ENCODE measurements at regions not wholly inside any gene's neighbourhood (a gene's known extent, or its start where the extent isn't known, plus 50 kb on each side); places are given as distances from the start of the nearest gene placed in this dataset.

GRCh38 chr3:30206051-30206450 lies 400.4 kb upstream of the TGFBR2 start:
- DNase-seq (ENCODE audit: low read depth in 3 of 3) = no peak

- DNase-seq (ENCODE audit: low read depth in 3 of 3) = no peak
Measured at GRCh38 chr3:30221619-30222018, 384.8 kb upstream of the TGFBR2 start.

- DNase-seq (ENCODE audit: low read depth in 3 of 3) = no peak
Measured at GRCh38 chr3:30222441-30222840, 384.0 kb upstream of the TGFBR2 start.

- DNase-seq (ENCODE audit: low read depth in 3 of 3) = no peak
Measured at GRCh38 chr3:30225021-30225420, 381.4 kb upstream of the TGFBR2 start.

GRCh38 chr3:30226601-30227151 lies 379.7 kb upstream of the TGFBR2 start:
- DNase-seq (ENCODE audit: low read depth in 3 of 3) = no peak

- DNase-seq (ENCODE audit: low read depth in 3 of 3) = no peak
Measured at GRCh38 chr3:30227571-30228301, 378.7 kb upstream of the TGFBR2 start.

GRCh38 chr3:30228302-30228631 lies 378.1 kb upstream of the TGFBR2 start:
- no peak for DNase-seq (ENCODE audit: low read depth in 3 of 3)

- no peak for DNase-seq (ENCODE audit: low read depth in 3 of 3)
Measured at GRCh38 chr3:30231277-30232141, 374.9 kb upstream of the TGFBR2 start.

GRCh38 chr3:30232142-30232541 lies 374.3 kb upstream of the TGFBR2 start:
- DNase-seq (ENCODE audit: low read depth in 3 of 3) = no peak

GRCh38 chr3:30233913-30234646 lies 372.3 kb upstream of the TGFBR2 start:
- no peak for DNase-seq (ENCODE audit: low read depth in 3 of 3)

- no peak for DNase-seq (ENCODE audit: low read depth in 3 of 3)
Measured at GRCh38 chr3:30236011-30236410, 370.4 kb upstream of the TGFBR2 start.

- DNase-seq (ENCODE audit: low read depth in 3 of 3) = no peak
Measured at GRCh38 chr3:30241721-30242120, 364.7 kb upstream of the TGFBR2 start.

- no peak for DNase-seq (ENCODE audit: low read depth in 3 of 3)
Measured at GRCh38 chr3:30245858-30246622, 360.4 kb upstream of the TGFBR2 start.

- no peak for DNase-seq (ENCODE audit: low read depth in 3 of 3)
Measured at GRCh38 chr3:30248423-30248822, 358.0 kb upstream of the TGFBR2 start.

GRCh38 chr3:30252474-30252873 lies 353.9 kb upstream of the TGFBR2 start:
- no peak for DNase-seq (ENCODE audit: low read depth in 3 of 3)

- no peak for DNase-seq (ENCODE audit: low read depth in 3 of 3)
Measured at GRCh38 chr3:30253832-30254231, 352.6 kb upstream of the TGFBR2 start.

GRCh38 chr3:30256474-30256873 lies 349.9 kb upstream of the TGFBR2 start:
- DNase-seq (ENCODE audit: low read depth in 3 of 3) = no peak

- no peak for DNase-seq (ENCODE audit: low read depth in 3 of 3)
Measured at GRCh38 chr3:30258426-30259392, 347.7 kb upstream of the TGFBR2 start.

- DNase-seq (ENCODE audit: low read depth in 3 of 3) = no peak
Measured at GRCh38 chr3:30259730-30260129, 346.7 kb upstream of the TGFBR2 start.

GRCh38 chr3:30260762-30261161 lies 345.6 kb upstream of the TGFBR2 start:
- DNase-seq (ENCODE audit: low read depth in 3 of 3) = no peak
